GM18951 (cell line): ENCODE measurements at regions not wholly inside any gene's neighbourhood (a gene's known extent, or its start where the extent isn't known, plus 50 kb on each side); places are given as distances from the start of the nearest gene placed in this dataset.

Experiments used
- POLR2A ChIP-seq: IDR thresholded peaks from 4 replicates; pipeline ENCODE4 v1.6.1; 2011; ENCODE audit warnings: mild to moderate bottlenecking; ENCODE audit not compliant: insufficient read length, insufficient read depth; ENCODE audit errors: extremely low read depth
- in situ Hi-C: fragments of 300-500 bp; cut with MboI; formaldehyde crosslinking; loops from one replicate; pipeline ENCODE4 v1.12.0; 2022; ENCODE audit warnings: low sequenced_read_pairs, mixed read lengths, inconsistent platforms; ENCODE audit not compliant: unreplicated experiment

GRCh38 chr3:66661628-66662027 lies 160.8 kb upstream of the LRIG1 start:
- in situ Hi-C loops: no loop called here
- TF ChIP-seq POLR2A: no peak

GRCh38 chr3:66662894-66663293 lies 162.1 kb upstream of the LRIG1 start:
- in situ Hi-C loops: no loop called here
- TF ChIP-seq POLR2A: no peak

- TF ChIP-seq POLR2A: no peak
- in situ Hi-C loops: no loop called here
These were observed 164.3 kb upstream of the LRIG1 start for GRCh38 chr3:66665021-66665695.

- TF ChIP-seq POLR2A: no peak
- in situ Hi-C loops: no loop called here
These were observed 165.5 kb upstream of the LRIG1 start for GRCh38 chr3:66666362-66666761.

GRCh38 chr3:66667263-66667662 lies 166.4 kb upstream of the LRIG1 start:
- no peak for TF ChIP-seq POLR2A
- in situ Hi-C loops: no loop called here

- no peak for TF ChIP-seq POLR2A
- in situ Hi-C loops: no loop called here
These were observed 170.5 kb upstream of the LRIG1 start for GRCh38 chr3:66671291-66671690.

GRCh38 chr3:66672830-66673229 lies 172.0 kb upstream of the LRIG1 start:
- no peak for TF ChIP-seq POLR2A
- in situ Hi-C loops: no loop called here

GRCh38 chr3:66673293-66673692 lies 172.5 kb upstream of the LRIG1 start:
- TF ChIP-seq POLR2A: no peak
- in situ Hi-C loops: no loop called here

- TF ChIP-seq POLR2A: no peak
- in situ Hi-C loops: no loop called here
These were observed 174.5 kb upstream of the LRIG1 start for GRCh38 chr3:66675366-66675765.

- TF ChIP-seq POLR2A: no peak
- in situ Hi-C loops: no loop called here
These were observed 191.4 kb upstream of the LRIG1 start for GRCh38 chr3:66692042-66692765.

GRCh38 chr3:66692766-66693150 lies 191.9 kb upstream of the LRIG1 start:
- TF ChIP-seq POLR2A: no peak
- in situ Hi-C loops: no loop called here

GRCh38 chr3:66693461-66694031 lies 192.7 kb upstream of the LRIG1 start:
- no peak for TF ChIP-seq POLR2A
- in situ Hi-C loops: no loop called here

GRCh38 chr3:66702126-66702525 lies 201.3 kb upstream of the LRIG1 start:
- in situ Hi-C loops: no loop called here
- TF ChIP-seq POLR2A: no peak

- no peak for TF ChIP-seq POLR2A
- in situ Hi-C loops: no loop called here
These were observed 202.7 kb upstream of the LRIG1 start for GRCh38 chr3:66703501-66703900.

GRCh38 chr3:66705076-66705475 lies 204.3 kb upstream of the LRIG1 start:
- in situ Hi-C loops: no loop called here
- no peak for TF ChIP-seq POLR2A

GRCh38 chr3:66706890-66707289 lies 206.1 kb upstream of the LRIG1 start:
- in situ Hi-C loops: no loop called here
- TF ChIP-seq POLR2A: no peak
